HT1080 (cell line): ENCODE measurements at regions not wholly inside any gene's neighbourhood (a gene's known extent, or its start where the extent isn't known, plus 50 kb on each side); places are given as distances from the start of the nearest gene placed in this dataset.

Experiments
- DNase-seq: peaks from one replicate; pipeline ENCODE4 v3.0.0-alpha.2; 2015; ENCODE audit warnings: low read depth

- no peak for DNase-seq
Measured at GRCh38 chr13:84983321-84983720, 815.9 kb downstream of the SLITRK6 start.

DNA sequence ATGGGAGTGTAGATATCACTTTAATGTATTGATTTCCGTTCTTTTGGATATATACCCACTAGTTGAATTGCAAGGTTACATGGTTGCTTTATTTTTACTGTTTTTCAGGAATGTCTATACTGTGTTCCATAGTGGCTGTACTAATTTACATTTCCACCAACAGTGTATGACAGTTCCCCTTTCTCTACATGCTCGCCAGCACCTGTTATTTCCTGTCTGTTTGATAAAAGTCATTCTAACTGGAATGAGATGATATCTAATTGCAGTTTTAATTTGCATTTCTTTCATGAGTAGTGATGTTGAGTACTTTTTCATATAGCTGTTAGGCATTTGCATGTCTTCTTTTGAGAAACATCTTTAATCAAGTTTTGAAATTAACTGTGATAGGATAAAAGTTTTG lies 818.6 kb downstream of the SLITRK6 start:
- no peak for DNase-seq

GRCh38 chr13:84978851-84979250 lies 820.4 kb downstream of the SLITRK6 start:
- DNase-seq, result no peak

GRCh38 chr13:84973661-84974060 lies 825.6 kb downstream of the SLITRK6 start:
- DNase-seq, result no peak

GRCh38 chr13:84972907-84973306 lies 826.3 kb downstream of the SLITRK6 start:
- no peak for DNase-seq

- DNase-seq, result no peak
Measured at GRCh38 chr13:84962849-84963248, 836.4 kb downstream of the SLITRK6 start.

DNA sequence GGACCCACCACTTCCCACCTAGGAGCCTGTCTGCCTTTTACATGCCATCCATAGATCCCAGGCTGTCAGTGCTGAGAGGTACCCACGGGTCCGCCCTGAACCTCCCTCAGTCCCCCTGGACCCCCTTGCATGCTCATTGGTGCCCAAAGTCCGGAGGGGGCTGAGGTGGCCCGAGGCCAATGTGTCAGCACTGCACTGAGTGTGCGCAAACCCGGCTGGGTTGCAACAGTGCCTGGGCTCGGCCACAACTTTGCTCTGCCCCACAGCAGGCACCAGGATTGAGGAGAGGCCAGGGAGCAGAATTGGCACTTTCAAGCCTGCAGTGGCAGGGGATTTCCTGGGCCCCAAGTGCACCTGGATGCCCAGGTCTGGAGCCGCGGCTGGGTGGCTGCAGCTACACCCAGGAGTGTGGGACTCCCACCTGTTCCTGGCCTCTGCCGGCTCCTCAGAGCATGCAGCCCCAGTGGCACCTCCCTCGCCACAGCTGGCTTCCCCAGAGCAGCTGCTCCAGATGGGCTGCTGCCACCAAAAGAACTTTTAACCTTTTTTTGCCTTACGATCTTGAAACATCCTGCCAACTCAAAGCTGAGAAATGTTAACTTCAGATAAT lies 837.0 kb downstream of the SLITRK6 start:
- DNase-seq, result no peak

DNA sequence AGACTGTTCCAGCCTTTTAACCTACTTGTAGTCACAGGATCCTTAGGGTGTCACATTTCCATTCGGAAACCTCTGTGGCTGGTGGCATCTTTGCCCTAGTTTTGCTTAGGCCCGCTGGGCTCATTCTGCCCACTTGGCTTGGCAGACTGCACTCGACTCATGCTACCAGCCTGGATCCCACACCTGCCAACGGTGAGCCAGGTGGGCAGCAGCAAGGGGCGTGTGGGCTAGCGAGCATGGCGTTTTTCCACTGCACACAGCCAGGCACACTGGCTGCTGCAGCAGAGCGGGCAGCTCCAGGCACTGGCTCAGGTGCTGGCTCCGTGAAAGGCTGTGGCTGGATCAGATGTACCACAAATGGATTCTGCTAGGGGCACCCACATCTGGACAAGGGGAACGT lies 838.2 kb downstream of the SLITRK6 start:
- DNase-seq, result no peak

- DNase-seq, result no peak
Measured at GRCh38 chr13:84959818-84960217, 839.4 kb downstream of the SLITRK6 start.

GRCh38 chr13:84954636-84955035 lies 844.6 kb downstream of the SLITRK6 start:
- no peak for DNase-seq

DNA sequence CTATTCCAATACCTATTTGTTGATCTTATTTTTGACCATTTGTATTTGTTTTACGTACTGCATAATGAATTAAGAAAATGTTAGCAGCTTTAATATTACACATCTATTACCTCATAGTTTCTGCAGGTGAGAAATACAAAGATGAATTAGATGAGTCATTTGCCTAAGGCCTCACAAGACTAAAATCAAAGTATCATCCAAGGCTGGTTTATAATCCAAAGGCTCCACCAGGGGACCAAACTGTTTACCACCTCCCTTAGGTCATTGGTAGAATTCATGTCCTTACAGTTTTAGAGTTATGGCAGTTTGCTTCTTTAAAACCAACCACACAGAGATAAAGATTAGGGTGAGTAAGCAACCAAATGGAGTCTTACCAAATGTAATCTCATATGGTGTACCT lies 848.1 kb downstream of the SLITRK6 start:
- peak; percentile 6 for DNase-seq

GRCh38 chr13:84946192-84946591 lies 853.0 kb downstream of the SLITRK6 start:
- DNase-seq, result no peak

DNA sequence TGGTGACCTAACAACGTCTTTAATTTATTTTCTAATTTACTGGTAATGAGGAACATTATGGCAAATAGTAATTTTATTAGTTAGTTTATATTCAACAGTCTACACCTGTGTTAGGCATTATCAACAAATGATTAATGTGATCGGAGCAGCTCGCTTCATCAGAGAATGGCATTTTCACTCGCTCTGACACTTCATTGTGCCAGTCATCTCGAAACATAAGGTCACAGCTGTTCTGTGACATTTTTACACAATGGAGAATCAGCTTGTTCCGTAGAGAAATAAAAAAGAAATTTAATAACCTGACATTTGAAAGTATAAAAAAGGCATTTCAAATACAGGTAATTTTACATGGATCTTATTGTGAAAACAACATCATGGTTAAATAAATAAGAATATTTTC lies 858.4 kb downstream of the SLITRK6 start:
- no peak for DNase-seq

- no peak for DNase-seq
Measured at GRCh38 chr13:84940167-84940566, 859.1 kb downstream of the SLITRK6 start.

DNA sequence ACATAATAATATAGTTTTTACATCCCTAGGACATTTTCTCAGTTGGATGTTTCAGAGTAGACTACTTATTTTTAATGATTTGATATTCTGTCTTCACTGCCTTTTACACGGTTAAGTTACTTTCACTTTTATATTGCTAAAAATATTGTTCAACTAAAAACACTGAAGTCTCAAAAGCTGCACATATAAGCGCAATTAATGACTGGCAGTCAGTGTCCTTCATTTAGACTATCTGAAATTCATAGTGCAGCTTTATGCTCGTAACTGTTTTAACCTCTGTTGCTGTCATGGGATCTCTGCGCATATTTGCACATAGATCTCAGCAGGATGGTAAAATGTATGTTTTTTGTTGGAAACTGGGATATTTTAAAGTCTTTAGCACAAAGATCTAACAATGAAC lies 864.3 kb downstream of the SLITRK6 start:
- peak; percentile 5 for DNase-seq

GRCh38 chr13:84933797-84934196 lies 865.4 kb downstream of the SLITRK6 start:
- DNase-seq, result no peak

DNA sequence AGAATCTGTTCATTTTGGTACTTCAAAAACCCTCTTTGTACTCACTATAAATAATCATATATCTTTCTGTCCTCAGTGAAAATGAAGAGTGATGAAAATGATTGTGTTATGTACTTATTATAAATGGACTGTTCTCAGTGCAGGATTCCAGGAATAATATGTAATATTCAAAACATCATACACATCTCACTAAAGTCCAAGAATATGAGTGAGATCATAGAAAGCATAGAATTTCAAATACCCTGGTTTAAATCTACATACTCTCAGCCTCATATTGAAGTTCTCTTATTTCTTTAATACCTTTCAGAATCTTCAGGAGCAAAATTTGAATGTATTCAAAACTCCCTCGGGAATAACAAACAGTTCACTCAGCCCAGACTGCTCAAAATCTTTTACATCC lies 868.0 kb downstream of the SLITRK6 start:
- DNase-seq, result no peak

DNA sequence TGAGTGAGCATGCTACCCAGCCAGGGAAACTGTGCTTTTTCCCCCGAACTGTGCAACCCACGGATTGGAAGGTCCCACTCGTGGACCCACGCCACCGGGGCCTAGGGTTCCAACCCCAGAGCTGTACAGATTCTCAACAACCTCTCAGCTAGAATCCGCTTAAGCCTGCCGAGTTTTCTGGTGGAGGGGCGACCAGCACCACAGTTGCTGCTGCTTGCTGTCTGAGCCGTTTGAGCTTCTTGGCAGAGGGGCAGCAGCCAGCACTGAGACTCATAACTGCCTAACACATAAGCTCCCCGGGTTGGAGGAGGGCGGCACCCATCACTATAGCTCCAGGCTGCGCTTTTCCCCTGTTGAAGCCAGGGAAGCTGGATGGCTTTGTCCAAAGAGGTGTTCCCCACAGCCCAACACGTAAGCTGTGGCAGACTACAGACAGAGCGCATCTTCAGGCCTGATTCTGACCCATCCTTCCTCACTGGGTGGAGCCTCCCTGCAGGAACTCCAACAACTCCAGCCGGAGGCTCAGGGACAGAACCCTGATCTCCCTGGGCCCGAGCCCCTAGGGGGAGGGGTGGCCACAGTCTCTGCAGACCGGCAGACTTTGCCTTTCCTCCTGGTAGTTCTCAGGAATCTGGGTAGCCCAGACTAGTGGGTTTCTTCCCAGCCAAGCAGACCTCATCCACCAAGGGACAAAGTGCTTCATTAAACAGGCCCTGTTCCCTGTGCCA lies 871.6 kb downstream of the SLITRK6 start:
- DNase-seq, result no peak

- DNase-seq, result peak; percentile 42
Measured at GRCh38 chr13:84925443-84925842, 873.8 kb downstream of the SLITRK6 start.

DNA sequence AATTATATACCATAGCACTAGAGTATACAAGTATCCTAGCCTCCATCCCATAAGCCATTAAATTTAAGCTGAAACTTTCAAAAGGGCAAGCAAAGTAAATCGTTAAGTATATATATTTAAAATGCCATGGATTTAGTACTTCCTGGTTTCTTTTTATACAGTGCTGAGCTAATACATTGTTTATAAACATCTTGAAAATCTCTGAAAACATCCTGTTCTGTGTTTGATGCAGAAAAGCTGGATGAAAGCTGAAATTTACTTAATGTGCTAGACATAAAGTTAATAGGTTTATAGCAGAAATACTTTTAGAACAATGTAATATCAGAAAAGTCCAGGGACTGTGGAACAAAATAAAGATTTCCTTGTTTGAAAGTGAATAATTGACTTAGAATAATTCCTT lies 875.4 kb downstream of the SLITRK6 start:
- DNase-seq, result no peak

- DNase-seq, result no peak
Measured at GRCh38 chr13:84917252-84917878, 881.9 kb downstream of the SLITRK6 start.

GRCh38 chr13:84912720-84913119 lies 886.5 kb downstream of the SLITRK6 start:
- DNase-seq, result no peak

- no peak for DNase-seq
Measured at GRCh38 chr13:84910423-84910822, 888.8 kb downstream of the SLITRK6 start.
